ENCODE measurements at regions not wholly inside any gene's neighbourhood (a gene's known extent, or its start where the extent isn't known, plus 50 kb on each side); places are given as distances from the start of the nearest gene placed in this dataset.
"Not testable (repeated sequence)": the region's sequence is repeated elsewhere in the genome, so short reads cannot be mapped to it uniquely, and the experiment has no call there.

GRCh38 chr10:109104806-109105205, 818.5 kb downstream of the XPNPEP1 start:
- DNase-seq (ENCODE audit: low read depth) = no peak

- DNase-seq (ENCODE audit: low read depth) = no peak
Observed at GRCh38 chr10:109103278-109103677, 820.0 kb downstream of the XPNPEP1 start.

DNA sequence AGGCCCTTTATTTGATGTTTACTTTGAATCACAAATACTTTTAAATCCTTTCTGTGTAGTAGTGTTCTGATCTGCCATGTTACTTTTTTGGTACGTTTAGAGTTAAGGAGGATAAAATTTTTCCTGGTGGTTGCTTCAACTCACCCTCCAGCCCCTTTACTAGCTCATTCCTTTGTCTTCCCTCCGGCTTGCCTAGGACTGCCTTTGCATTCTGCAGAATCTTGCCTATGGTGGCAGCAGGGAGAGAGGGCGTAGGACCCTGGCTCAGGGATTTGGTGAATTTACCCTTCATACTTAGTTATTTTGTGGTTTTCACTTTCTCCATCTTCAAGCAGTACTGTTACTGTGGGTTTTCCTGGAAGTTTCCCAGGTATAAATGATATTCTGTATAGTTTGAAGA, 833.5 kb downstream of the XPNPEP1 start:
- no peak for DNase-seq (ENCODE audit: low read depth)

DNA sequence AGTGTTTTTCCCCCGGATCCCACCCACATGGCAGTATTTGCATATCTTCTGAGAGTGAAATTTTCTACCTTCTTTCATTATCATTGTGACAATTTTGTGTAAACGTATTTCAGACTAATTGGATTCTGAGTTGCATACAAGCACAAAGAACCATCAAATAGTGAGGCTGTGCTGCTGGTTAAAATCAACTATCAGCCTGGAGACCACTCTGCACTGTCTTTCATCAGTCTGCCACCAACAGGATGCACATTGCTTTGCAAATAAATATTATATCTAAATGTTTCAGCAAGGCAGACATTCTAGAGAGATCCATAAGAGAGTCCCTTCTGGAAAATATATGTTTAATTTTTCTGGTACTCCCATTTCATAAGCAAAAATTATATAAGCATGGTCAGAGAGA, 851.8 kb downstream of the XPNPEP1 start:
- no peak for DNase-seq (ENCODE audit: low read depth)

DNA sequence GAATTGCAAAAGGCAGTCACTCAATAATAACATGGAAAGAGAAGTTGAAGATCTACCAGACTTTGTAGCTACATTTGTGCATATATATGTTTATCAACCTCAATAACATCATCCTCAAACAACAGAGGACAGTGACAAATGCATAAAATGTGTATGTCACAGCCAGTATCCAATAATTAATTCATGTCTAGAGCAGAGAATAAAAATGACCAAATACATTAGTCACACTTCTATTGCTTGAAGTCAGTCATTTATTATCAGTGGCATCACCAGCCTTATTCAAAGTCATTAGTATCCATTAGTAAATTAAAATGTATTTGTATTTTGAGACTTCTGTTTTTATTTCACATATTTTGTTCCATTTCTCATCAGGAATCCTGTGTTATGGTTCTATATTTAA, 852.8 kb downstream of the XPNPEP1 start:
- DNase-seq (ENCODE audit: low read depth) = no peak

- no peak for DNase-seq (ENCODE audit: low read depth)
Observed at GRCh38 chr10:109067031-109067430, 856.3 kb downstream of the XPNPEP1 start.

DNA sequence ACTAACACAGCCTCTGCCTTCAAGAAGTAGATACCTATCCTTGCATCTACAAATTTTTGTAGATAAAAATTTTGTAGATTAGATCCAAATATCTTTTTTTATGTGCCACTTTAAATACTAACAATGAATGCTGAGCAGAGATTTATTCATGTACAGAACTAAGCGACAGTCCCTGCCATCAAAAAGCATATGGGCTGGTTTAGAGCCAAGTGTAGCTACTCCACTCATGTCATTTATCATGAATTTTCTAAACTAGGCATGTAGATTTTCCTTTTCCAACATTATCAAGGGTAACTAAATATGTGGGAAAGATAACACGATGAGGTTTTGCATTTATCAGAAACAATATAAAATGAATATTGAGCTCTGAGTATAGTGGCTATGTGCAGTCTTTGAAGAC, 857.5 kb downstream of the XPNPEP1 start:
- DNase-seq (ENCODE audit: low read depth) = no peak

DNA sequence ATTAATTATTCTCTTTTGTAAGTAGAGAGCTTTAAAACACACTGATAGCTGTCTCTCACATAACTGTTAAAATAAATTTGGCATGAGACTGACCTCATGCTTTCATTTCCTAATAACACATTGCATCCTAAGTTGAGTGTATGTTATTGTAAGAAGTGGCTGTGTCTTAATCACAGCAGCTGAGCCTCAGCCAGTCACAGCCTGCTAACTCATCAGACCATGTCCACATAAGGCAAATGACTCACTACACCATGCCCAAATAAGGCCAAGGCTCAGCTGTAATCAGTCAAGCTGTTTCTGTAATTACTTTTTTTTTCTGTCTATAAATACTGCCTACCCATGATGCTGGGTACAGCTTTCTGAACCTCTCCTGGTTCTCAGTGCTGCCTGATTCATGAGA, 860.9 kb downstream of the XPNPEP1 start:
- DNase-seq (ENCODE audit: low read depth) = no peak

DNA sequence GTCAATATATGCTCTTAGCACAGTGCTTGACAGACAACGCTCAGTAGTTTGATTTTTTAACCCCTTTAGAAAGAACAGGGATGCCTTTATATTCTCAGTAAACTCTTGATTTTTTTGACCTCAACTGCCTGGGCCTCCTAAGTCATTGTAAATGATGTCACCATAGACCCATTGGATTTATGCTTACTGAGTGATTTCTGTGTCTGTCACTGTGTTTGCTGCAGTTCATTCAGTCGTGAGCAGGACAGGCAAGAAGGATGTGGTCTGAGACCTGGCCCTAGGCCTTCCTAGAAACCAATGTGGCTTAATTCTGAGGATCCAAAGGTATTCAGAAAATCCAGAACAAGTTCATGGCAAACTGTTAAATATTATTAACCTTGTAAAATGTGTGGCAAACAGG, 868.1 kb downstream of the XPNPEP1 start:
- DNase-seq (ENCODE audit: low read depth) = no peak

- no peak for DNase-seq (ENCODE audit: low read depth)
Observed at GRCh38 chr10:109047856-109048255, 875.5 kb downstream of the XPNPEP1 start.

DNA sequence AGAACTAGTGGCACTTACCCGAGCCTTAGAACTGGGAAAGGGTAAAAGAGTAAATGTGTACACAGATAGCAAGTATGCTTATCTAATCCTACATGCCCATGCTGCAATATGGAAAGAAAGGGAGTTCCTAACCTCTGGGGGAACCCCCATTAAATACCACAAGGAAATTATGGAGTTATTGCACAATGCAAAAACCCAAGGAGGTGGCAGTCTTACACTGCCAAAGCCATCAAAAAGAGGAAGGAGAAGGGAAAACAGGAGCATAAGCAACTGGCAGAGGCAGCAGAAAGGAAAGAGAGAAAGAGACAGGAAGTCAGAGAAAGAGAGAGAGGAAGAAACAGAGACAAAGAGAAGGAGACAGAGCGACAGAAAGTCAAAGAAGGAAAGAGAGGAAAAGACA, 876.9 kb downstream of the XPNPEP1 start:
- DNase-seq (ENCODE audit: low read depth) = not testable (repeated sequence)

- DNase-seq (ENCODE audit: low read depth) = no peak
Observed at GRCh38 chr10:109040622-109041021, 882.7 kb downstream of the XPNPEP1 start.

DNA sequence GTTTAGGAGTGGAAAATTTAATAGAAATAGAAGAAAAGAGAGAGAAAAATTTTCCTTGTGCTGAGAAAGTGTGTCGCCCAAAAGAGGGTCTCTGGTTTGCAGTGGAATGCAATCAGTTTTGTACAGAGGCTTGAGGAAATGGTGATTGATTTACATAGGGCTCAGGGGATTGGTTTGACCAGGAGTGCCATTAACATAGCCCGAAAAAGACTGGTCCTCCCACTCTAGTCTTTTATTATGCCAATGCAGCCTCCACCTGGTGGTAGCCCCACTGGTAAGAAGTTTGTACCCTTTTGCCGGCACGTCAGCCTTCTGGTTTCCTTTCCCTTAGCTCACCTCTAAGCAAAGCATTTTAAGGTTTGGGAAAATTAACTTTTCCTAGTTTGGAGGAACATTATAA, 885.3 kb downstream of the XPNPEP1 start:
- no peak for DNase-seq (ENCODE audit: low read depth)

- DNase-seq (ENCODE audit: low read depth) = no peak
Observed at GRCh38 chr10:109030581-109031210, 892.6 kb downstream of the XPNPEP1 start.

DNA sequence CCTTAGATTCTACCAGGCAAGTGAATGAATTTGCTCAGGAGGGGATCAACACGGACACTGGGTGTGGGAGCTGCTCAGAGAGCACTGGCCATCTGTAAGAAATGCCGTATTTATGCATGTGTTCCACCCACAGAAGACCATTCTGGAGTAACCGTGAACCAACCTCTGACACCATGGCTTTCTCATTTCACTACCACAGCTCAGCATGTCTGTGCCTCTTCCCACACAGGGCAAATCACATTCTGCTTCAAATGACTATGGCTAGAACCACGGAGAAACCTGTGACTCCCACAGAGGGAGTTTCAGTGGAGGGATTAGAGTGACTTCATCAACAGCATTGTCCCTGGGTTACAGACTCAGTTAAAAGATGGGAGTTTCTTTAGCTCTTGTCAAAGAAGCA, 893.4 kb downstream of the XPNPEP1 start:
- no peak for DNase-seq (ENCODE audit: low read depth)

DNA sequence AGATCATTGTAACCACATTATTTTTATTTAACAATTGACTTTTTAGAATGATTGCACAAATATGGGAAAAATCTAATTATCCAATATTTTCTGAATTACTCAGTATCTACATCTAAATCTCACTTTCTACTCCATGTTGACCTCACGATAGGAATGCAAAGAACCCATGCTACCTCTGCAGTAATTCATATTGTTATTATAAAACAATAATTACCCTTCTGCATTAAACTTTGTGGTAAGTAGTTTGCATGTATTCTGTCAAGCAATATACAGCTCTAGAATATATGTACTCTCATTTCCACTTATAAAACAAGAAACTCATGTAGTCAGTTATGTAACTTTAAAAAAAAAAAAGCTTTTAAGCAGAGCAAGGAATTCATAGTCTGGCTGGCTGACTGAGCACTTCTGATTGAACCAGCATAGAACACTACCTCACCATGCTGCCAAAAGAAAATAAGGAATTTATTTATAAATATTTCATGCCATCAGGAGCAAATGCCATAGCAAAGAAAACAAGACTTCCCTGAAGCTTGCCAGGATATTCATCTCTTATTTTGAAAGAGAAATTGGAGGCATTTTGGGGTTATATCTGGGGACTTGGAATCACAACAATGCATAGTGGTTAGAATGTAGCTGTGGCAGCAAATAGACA, 895.7 kb downstream of the XPNPEP1 start:
- no peak for DNase-seq (ENCODE audit: low read depth)

GRCh38 chr10:109025172-109025571, 898.1 kb downstream of the XPNPEP1 start:
- no peak for DNase-seq (ENCODE audit: low read depth)

GRCh38 chr10:109022417-109023049, 900.8 kb downstream of the XPNPEP1 start:
- DNase-seq (ENCODE audit: low read depth) = no peak

GRCh38 chr10:109019001-109019424, 904.3 kb downstream of the XPNPEP1 start:
- DNase-seq (ENCODE audit: low read depth) = no peak

DNA sequence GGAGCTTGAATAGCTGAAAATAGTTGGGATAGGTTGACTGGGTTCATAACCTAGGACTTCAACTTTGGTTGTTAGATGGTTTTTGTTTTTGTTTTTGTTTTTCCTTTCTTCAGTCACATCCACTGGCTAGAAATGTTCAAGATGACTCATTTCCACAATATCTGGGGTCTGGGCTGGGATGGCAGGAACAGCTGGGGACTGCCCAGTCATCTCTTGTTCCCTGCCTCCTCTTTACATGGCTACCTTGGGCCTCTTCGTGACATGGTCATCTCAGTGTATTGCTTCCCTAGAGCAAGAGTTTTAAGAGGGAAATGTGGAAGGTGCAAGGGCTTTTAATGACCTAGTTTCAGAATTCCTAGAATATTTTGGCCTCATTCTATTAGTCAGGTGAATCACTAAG, 915.8 kb downstream of the XPNPEP1 start:
- no peak for DNase-seq (ENCODE audit: low read depth)

DNA sequence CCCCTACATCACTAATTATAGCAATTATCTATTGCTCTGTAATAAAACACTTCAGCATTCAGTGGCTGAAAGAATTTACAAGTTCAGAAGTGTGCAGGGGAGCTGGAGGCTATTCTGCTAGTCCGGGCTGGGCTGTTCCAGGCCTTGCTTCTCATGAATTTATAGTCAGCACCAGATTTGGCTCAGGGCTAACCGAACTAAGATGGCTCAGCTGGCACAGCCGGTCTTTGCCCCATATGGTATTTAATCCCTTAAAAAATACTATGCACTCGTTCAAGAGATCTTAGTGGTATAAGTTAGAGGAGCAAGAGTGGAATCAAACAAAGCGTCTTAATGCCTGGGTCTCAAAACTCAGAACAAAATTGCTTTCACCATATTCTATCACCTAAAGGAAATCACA, 932.9 kb downstream of the XPNPEP1 start:
- DNase-seq (ENCODE audit: low read depth) = no peak

DNA sequence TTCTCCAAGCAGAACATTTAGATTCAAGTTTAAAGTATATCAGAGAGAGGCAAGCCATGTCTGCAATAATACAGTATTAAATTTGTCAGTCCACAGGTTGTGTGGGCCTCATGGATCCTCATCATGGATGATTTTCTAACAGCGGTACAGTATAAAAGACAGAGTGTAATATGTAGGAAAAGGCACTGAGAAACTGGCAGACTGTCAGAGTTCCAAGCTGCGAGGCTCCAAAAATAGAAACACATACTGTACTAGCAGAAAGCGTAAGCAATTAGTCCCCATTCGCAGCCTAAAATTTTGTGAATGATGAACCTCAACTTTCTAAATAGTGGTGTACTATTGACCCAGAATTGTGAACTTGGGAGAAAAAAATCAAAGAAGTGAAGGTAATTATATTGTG, 933.3 kb downstream of the XPNPEP1 start:
- DNase-seq (ENCODE audit: low read depth) = no peak

GRCh38 chr10:108982159-108982558, 941.2 kb downstream of the XPNPEP1 start:
- no peak for DNase-seq (ENCODE audit: low read depth)
